Neural crest cell (in vitro differentiated cells): ENCODE measurements at regions not wholly inside any gene's neighbourhood (a gene's known extent, or its start where the extent isn't known, plus 50 kb on each side); places are given as distances from the start of the nearest gene placed in this dataset.

ENCODE experiments used
- DNase-seq: peaks from one replicate; pipeline ENCODE4 v3.0.0; 2021; ENCODE audit warnings: low read depth, mixed read lengths, low spot score
- H3K27ac Mint-ChIP-seq: one replicate; pipeline ENCODE4 v1.8.0; 2021; ENCODE audit warnings: mild to moderate bottlenecking, mixed read lengths; ENCODE audit not compliant: unreplicated experiment
- H3K27me3 Mint-ChIP-seq: 2 replicates; pipeline ENCODE4 v1.8.0; 2021; ENCODE audit warnings: low read depth, mild to moderate bottlenecking, mixed read lengths
- H3K36me3 Mint-ChIP-seq: 2 replicates; pipeline ENCODE4 v1.8.0; 2021; ENCODE audit warnings: low read depth, mild to moderate bottlenecking, mixed read lengths
- H3K4me1 Mint-ChIP-seq: 2 replicates; pipeline ENCODE4 v1.8.0; 2021; ENCODE audit warnings: mixed read lengths
- H3K4me3 Mint-ChIP-seq: one replicate; pipeline ENCODE4 v1.8.0; 2021; ENCODE audit warnings: mild to moderate bottlenecking, mixed read lengths
- H3K9me3 Mint-ChIP-seq: 2 replicates; pipeline ENCODE4 v1.8.0; 2021; ENCODE audit warnings: mixed read lengths
- CTCF ChIP-seq: fragments of 200-600 bp; sonication (generic); conservative IDR thresholded peaks from 2 replicates; pipeline ENCODE4 v1.5.0; 2021; ENCODE audit warnings: antibody characterized with exemption, mild to moderate bottlenecking

DNA sequence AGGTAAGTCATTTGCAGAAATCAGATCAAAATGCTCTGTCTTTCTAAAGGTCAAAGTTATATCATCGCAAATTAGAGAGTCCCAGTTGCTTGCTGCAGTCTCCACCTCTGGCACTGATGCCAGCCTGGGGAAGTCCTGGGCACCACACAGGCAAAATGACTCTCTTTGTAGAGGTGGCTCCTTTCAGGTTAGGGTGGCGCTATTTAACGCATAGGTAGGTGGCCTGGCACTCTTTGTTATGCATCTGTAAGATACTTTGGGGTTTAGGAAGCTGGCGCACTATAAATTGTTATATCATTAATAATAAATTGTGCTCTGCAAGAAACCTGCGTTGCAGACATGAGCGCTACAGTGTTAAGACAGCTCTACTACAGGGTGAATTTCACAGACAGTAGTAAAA is 268.5 kb downstream of the ICOS start:
- H3K36me3 Mint-ChIP-seq = no peaks in the 10 kb centered on the region
- no peaks in the 10 kb centered on the region for H3K9me3 Mint-ChIP-seq
- no peak for DNase-seq
- no peak overlapping the region for H3K27ac Mint-ChIP-seq
- TF ChIP-seq CTCF = no peak
- no peaks in the 10 kb centered on the region for H3K27me3 Mint-ChIP-seq
- H3K4me3 Mint-ChIP-seq = no peak overlapping the region
- peaks cover 12% of the 10 kb centered on the region for H3K4me1 Mint-ChIP-seq

- no peak for TF ChIP-seq CTCF
- Mint-ChIP-seq H3K4me3 (no peak overlapping the region), H3K27ac (no peak overlapping the region), H3K4me1 (peaks cover 12% of the 10 kb centered on the region), H3K9me3 (no peaks in the 10 kb centered on the region), H3K36me3 (no peaks in the 10 kb centered on the region), H3K27me3 (no peaks in the 10 kb centered on the region)
- DNase-seq = no peak
These were observed 269.0 kb downstream of the ICOS start for GRCh38 chr2:204205538-204205937.

GRCh38 chr2:204207866-204208265 is 271.3 kb downstream of the ICOS start:
- H3K27ac Mint-ChIP-seq = no peak overlapping the region
- peaks cover 12% of the 10 kb centered on the region for H3K4me1 Mint-ChIP-seq
- H3K4me3 Mint-ChIP-seq = no peak overlapping the region
- no peaks in the 10 kb centered on the region for H3K27me3 Mint-ChIP-seq
- TF ChIP-seq CTCF = no peak
- no peaks in the 10 kb centered on the region for H3K36me3 Mint-ChIP-seq
- no peaks in the 10 kb centered on the region for H3K9me3 Mint-ChIP-seq
- DNase-seq = no peak

- DNase-seq = no peak
- TF ChIP-seq CTCF = no peak
- Mint-ChIP-seq H3K27ac (no peak overlapping the region), H3K4me3 (no peak overlapping the region), H3K9me3 (peaks cover 11% of the 10 kb centered on the region), H3K27me3 (no peaks in the 10 kb centered on the region), H3K4me1 (no peaks in the 10 kb centered on the region), H3K36me3 (no peaks in the 10 kb centered on the region)
These were observed 277.0 kb downstream of the ICOS start for GRCh38 chr2:204213588-204213987.

DNA sequence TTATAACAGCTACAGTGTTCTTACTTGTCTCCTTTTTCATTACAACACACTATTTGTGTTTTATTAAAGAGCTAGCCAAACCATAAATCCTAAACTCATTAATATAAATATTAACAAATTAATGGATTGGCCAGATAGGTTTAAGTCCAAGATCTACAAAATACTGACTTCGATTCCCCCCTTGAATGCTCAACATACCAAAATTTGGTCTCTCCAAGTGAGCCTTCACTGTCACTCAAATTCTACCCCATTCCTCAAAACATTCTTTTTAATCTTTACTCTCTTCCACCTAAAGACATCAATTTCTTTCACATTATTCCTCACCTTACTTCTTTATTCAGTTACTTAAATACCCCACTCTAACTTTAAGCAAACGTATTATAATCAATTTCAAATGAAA is 281.5 kb downstream of the ICOS start:
- TF ChIP-seq CTCF = no peak
- no peak overlapping the region for H3K4me3 Mint-ChIP-seq
- H3K27me3 Mint-ChIP-seq = no peaks in the 10 kb centered on the region
- no peak for DNase-seq
- no peak overlapping the region for H3K27ac Mint-ChIP-seq
- H3K9me3 Mint-ChIP-seq = peaks cover 11% of the 10 kb centered on the region
- no peaks in the 10 kb centered on the region for H3K4me1 Mint-ChIP-seq
- H3K36me3 Mint-ChIP-seq = no peaks in the 10 kb centered on the region

DNA sequence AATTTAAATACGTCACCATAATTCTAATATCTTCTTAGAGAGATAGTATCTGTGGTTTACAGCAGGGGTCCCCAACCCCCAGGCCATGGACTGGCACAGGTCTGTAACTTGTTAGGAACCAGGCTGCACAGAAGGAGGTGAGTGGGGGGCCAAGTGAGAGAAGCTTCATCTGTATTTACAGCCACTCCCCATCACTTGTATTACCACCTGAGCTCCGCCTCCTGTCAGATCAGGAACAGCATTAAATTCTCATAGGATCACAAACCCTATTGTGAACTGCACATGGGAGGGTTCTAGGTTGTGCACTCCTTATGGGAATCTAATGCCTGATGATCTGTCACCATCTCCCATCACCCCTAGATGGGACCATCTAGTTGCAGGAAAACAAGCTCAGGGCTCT is 282.6 kb downstream of the ICOS start:
- Mint-ChIP-seq H3K4me3 (no peak overlapping the region), H3K36me3 (no peaks in the 10 kb centered on the region), H3K4me1 (no peaks in the 10 kb centered on the region), H3K27me3 (no peaks in the 10 kb centered on the region), H3K27ac (no peak overlapping the region), H3K9me3 (peaks cover 11% of the 10 kb centered on the region)
- no peak for TF ChIP-seq CTCF
- no peak for DNase-seq
